Fibroblast of villous mesenchyme (primary cell): ENCODE measurements at regions not wholly inside any gene's neighbourhood (a gene's known extent, or its start where the extent isn't known, plus 50 kb on each side); places are given as distances from the start of the nearest gene placed in this dataset.

Experiments used
- DNase-seq: peaks from one replicate; pipeline ENCODE4 v3.0.0-alpha.2; 2010; ENCODE audit warnings: low read depth
- H3K4me3 ChIP-seq: 2 replicates; pipeline ENCODE4 v1.5.1; 2011; ENCODE audit warnings: low read depth, mild to moderate bottlenecking, low read length
- CTCF ChIP-seq: IDR thresholded peaks from 2 replicates; pipeline ENCODE4 v1.5.1; 2012; ENCODE audit warnings: low read depth, mild to moderate bottlenecking, low read length; ENCODE audit not compliant: insufficient read depth

- TF ChIP-seq CTCF, result no peak
- DNase-seq, result no peak
- no peak overlapping the region for H3K4me3 ChIP-seq
Measured at GRCh38 chr22:48410536-48410935, 1417.1 kb downstream of the BRD1 start.

GRCh38 chr22:48407256-48407955 is 1420.3 kb downstream of the BRD1 start:
- TF ChIP-seq CTCF, result no peak
- DNase-seq, result no peak
- no peak overlapping the region for H3K4me3 ChIP-seq

GRCh38 chr22:48406161-48406560 is 1421.5 kb downstream of the BRD1 start:
- no peak for TF ChIP-seq CTCF
- H3K4me3 ChIP-seq, result no peak overlapping the region
- DNase-seq, result no peak

- TF ChIP-seq CTCF, result no peak
- H3K4me3 ChIP-seq, result no peak overlapping the region
- no peak for DNase-seq
Measured at GRCh38 chr22:48405741-48406140, 1421.9 kb downstream of the BRD1 start.

- H3K4me3 ChIP-seq, result no peak overlapping the region
- no peak for DNase-seq
- no peak for TF ChIP-seq CTCF
Measured at GRCh38 chr22:48404801-48405447, 1422.7 kb downstream of the BRD1 start.

- H3K4me3 ChIP-seq, result no peak overlapping the region
- TF ChIP-seq CTCF, result no peak
- no peak for DNase-seq
Measured at GRCh38 chr22:48403521-48404403, 1423.9 kb downstream of the BRD1 start.
